Cardiac fibroblast (primary cell): ENCODE measurements at regions not wholly inside any gene's neighbourhood (a gene's known extent, or its start where the extent isn't known, plus 50 kb on each side); places are given as distances from the start of the nearest gene placed in this dataset.
A peak's percentile ranks its signal among the peaks of the same experiment; 100 is the strongest.

ENCODE experiments used
- DNase-seq, 2 donors: peaks; one replicate each; pipeline versions ENCODE4 v3.0.0 to v3.0.0-alpha.2; 2010; ENCODE audit warnings: low read depth in 2 of 2
- H3K4me3 ChIP-seq, 2 donors: replicated peaks in 1 of 2; 1 replicate in 1 of 2; 2 replicates in 1 of 2; pipeline ENCODE4 v1.5.1; 2011; ENCODE audit warnings: low read depth in 2 of 2, low read length in 2 of 2, mild to moderate bottlenecking in 2 of 2, moderate library complexity in 1 of 2
- CTCF ChIP-seq: IDR thresholded peaks from one replicate; pipeline ENCODE4 v1.5.1; 2011; ENCODE audit warnings: low read depth, mild to moderate bottlenecking, low read length, inconsistent platforms

GRCh38 chr13:75946536-75947284 is 310.6 kb downstream of the LMO7 start:
- DNase-seq: no peak
- TF ChIP-seq CTCF: no peak
- no peak overlapping the region for H3K4me3 ChIP-seq

GRCh38 chr13:75945841-75946482 is 309.8 kb downstream of the LMO7 start:
- no peak for TF ChIP-seq CTCF
- no peak for DNase-seq
- no peak overlapping the region for H3K4me3 ChIP-seq

GRCh38 chr13:75938811-75939560 is 302.9 kb downstream of the LMO7 start:
- TF ChIP-seq CTCF: no peak
- DNase-seq: peak; percentile 2 to 6
- no peak overlapping the region for H3K4me3 ChIP-seq

- no peak for TF ChIP-seq CTCF
- no peak overlapping the region for H3K4me3 ChIP-seq
- DNase-seq: no peak
Measured at GRCh38 chr13:75936791-75937190, 300.7 kb downstream of the LMO7 start.

GRCh38 chr13:75935805-75936204 is 299.7 kb downstream of the LMO7 start:
- no peak overlapping the region for H3K4me3 ChIP-seq
- TF ChIP-seq CTCF: no peak
- DNase-seq: no peak

- no peak for TF ChIP-seq CTCF
- H3K4me3 ChIP-seq: no peak overlapping the region
- DNase-seq: peak in 1 of 2 donors; percentile 48
Measured at GRCh38 chr13:75934889-75935288, 298.8 kb downstream of the LMO7 start.
